Immature natural killer cell (primary cell): ENCODE measurements at regions not wholly inside any gene's neighbourhood (a gene's known extent, or its start where the extent isn't known, plus 50 kb on each side); places are given as distances from the start of the nearest gene placed in this dataset.

Experiments
- DNase-seq, 3 donors: peaks; one replicate each; pipeline ENCODE4 v3.0.0; 2022; ENCODE audit warnings: mixed read lengths in 1 of 3
- H3K27ac Mint-ChIP-seq, 6 donors: one replicate each; pipeline ENCODE4 v1.8.0; 2020; ENCODE audit warnings: mixed read lengths in 6 of 6, mild to moderate bottlenecking in 5 of 6, inconsistent platforms in 4 of 6, moderate library complexity in 3 of 6
- H3K27me3 Mint-ChIP-seq, 3 donors: one replicate each; pipeline ENCODE4 v1.8.0; 2020 to 2021; ENCODE audit warnings: low read depth in 3 of 3, mild to moderate bottlenecking in 3 of 3, mixed read lengths in 3 of 3, moderate library complexity in 3 of 3, inconsistent platforms in 1 of 3
- H3K36me3 Mint-ChIP-seq, 3 donors: one replicate each; pipeline ENCODE4 v1.8.0; 2020; ENCODE audit warnings: mixed read lengths in 3 of 3, inconsistent platforms in 2 of 3, mild to moderate bottlenecking in 2 of 3
- H3K4me1 Mint-ChIP-seq, 2 donors: one replicate each; pipeline ENCODE4 v1.8.0; 2020; ENCODE audit warnings: inconsistent platforms in 2 of 2, mild to moderate bottlenecking in 2 of 2, mixed read lengths in 2 of 2, moderate library complexity in 1 of 2
- H3K4me3 Mint-ChIP-seq, 5 donors: one replicate each; pipeline ENCODE4 v1.8.0; 2020; ENCODE audit warnings: mild to moderate bottlenecking in 5 of 5, mixed read lengths in 5 of 5, inconsistent platforms in 3 of 5, moderate library complexity in 3 of 5
- H3K9me3 Mint-ChIP-seq, 6 donors: one replicate each; pipeline ENCODE4 v1.8.0; 2020; ENCODE audit warnings: mild to moderate bottlenecking in 6 of 6, mixed read lengths in 6 of 6, inconsistent platforms in 4 of 6, moderate library complexity in 3 of 6

DNA sequence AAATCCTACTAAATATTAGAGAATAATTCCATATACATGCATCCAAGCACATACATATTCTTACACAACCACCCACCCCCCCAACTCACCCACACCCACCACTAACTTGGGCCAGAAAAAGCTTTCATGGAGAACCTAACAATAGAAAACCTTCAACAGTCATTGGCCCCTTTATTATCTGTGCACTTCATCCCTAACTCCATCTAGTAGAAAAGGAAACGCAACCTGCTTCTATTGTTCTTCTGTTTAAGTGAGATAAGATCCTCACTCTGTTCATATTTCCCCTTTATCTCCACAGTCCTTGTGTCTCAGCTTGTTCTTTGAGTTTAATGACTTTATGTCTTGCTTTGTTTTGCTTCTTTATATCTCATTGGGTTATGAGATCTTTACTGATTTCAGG, 1740.2 kb upstream of the CELF4 start:
- Mint-ChIP-seq H3K4me1 (no peaks in the 10 kb centered on the region), H3K27me3 (no peaks in the 10 kb centered on the region), H3K4me3 (no peak overlapping the region), H3K9me3 (peaks cover 12 to 35% (median 16%) of the 10 kb centered on the region in 6 donors), H3K36me3 (no peaks in the 10 kb centered on the region), H3K27ac (no peak overlapping the region)
- no peak for DNase-seq

DNA sequence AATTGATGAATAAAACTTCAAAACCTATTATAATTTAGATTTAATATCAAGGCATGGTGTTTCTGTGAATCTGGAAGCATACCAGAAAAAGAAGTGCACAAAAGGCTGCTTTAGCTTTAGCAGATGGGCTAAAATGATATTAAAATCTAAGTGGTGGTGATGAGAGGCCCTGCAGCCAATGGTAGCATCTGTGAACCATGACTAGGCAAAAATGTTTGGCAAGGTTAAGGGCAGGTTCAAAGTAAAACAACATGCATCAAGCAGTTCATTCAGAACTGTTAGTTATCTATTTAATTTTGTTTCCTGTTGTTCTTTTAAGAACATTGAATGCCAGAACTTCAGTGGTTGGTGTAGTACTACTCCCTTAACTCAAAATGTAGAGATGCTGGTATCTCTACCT, 1736.9 kb upstream of the CELF4 start:
- no peak for DNase-seq
- Mint-ChIP-seq H3K27ac (no peak overlapping the region), H3K36me3 (no peaks in the 10 kb centered on the region), H3K4me3 (no peak overlapping the region), H3K27me3 (no peaks in the 10 kb centered on the region), H3K9me3 (peaks cover 2 to 25% (median 12%) of the 10 kb centered on the region in 6 donors), H3K4me1 (no peaks in the 10 kb centered on the region)

DNA sequence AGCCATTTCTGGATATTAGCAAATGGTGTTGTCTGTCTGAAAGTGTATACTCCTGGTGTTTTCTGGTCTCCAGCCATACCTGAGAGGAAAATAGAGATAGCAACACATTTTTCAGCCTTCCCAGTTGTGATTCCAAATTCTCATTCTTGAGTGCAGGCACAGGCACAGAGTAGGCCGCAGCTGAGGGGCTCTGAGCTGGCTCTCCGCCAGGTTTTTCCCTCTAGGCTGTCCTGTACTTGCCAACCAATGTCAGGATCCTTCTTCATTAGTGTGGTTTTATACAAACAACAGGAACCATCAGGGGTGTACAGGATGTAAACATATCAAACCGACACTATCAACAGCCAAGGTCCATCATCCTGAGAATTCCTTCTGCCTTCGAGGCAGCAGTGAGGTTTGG, 1733.6 kb upstream of the CELF4 start:
- peaks cover 0 to 3% (median 0%) of the 10 kb centered on the region in 3 donors for H3K36me3 Mint-ChIP-seq
- no peak overlapping the region for H3K4me3 Mint-ChIP-seq

DNA sequence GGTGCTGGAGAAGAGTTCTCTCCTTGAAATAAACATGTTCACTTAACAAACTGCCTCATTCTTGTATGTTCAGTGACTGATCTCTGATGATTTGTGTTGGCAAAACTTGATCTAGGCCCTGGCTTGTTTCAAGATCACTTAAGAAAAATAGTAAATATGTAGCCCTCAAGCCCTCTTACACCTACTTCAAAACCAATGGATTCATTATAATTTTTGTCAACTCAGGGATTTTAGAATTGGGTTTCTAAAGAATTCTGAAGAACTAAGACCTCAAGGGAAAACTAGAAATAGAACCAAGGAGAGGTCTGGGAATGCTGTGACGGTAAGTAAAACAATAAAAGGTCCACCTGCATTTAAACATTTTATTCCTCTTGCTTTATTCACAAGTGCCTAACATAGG, 1731.6 kb upstream of the CELF4 start:
- no peak overlapping the region for H3K4me3 Mint-ChIP-seq
- no peak for DNase-seq

More for the DNA sequence above, 1733.6 kb upstream of the CELF4 start:
- no peak for DNase-seq
- Mint-ChIP-seq H3K27me3 (peaks cover 0 to 2% (median 0%) of the 10 kb centered on the region in 3 donors), H3K4me1 (no peaks in the 10 kb centered on the region), H3K27ac (no peak overlapping the region), H3K9me3 (peaks cover 0 to 32% (median 14%) of the 10 kb centered on the region in 6 donors)

DNA sequence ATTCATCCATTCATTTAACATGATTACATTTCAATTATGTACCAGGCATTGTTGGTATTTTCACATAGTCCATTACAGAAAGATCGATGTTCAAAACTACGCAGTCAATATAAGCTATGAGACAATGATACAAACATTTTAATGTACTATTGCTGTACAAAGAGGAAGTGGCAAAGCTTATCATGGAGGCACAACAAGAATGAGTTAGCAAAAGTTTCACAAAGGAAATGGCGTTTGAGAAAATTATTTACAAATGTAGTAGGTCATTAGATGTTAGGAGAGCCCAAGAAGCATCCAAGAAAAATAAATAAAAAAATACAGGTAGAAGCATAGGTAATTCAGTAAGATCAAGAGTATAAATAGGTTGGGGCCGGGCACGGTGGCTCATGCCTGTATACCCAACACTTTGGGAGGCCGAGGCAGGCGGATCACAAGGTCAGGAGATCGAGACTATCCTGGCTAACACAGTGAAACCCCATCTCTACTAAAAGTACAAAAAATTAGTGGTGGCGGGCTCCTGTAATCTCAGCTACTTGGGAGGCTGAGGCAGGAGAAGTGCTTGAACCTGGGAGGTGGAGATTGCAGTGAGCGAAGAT, 1730.8 kb upstream of the CELF4 start:
- Mint-ChIP-seq H3K9me3 (peaks cover 0 to 33% (median 13%) of the 10 kb centered on the region in 6 donors), H3K4me3 (no peak overlapping the region), H3K36me3 (peaks cover 0 to 3% (median 0%) of the 10 kb centered on the region in 3 donors), H3K27me3 (peaks cover 0 to 2% (median 0%) of the 10 kb centered on the region in 3 donors), H3K4me1 (no peaks in the 10 kb centered on the region), H3K27ac (no peak overlapping the region)
- no peak for DNase-seq

More for the DNA sequence above, 1731.6 kb upstream of the CELF4 start:
- H3K27ac Mint-ChIP-seq, result no peak overlapping the region
- H3K27me3 Mint-ChIP-seq, result peaks cover 0 to 2% (median 0%) of the 10 kb centered on the region in 3 donors
- H3K4me1 Mint-ChIP-seq, result no peaks in the 10 kb centered on the region
- H3K9me3 Mint-ChIP-seq, result peaks cover 0 to 33% (median 14%) of the 10 kb centered on the region in 6 donors
- H3K36me3 Mint-ChIP-seq, result peaks cover 0 to 3% (median 0%) of the 10 kb centered on the region in 3 donors

DNA sequence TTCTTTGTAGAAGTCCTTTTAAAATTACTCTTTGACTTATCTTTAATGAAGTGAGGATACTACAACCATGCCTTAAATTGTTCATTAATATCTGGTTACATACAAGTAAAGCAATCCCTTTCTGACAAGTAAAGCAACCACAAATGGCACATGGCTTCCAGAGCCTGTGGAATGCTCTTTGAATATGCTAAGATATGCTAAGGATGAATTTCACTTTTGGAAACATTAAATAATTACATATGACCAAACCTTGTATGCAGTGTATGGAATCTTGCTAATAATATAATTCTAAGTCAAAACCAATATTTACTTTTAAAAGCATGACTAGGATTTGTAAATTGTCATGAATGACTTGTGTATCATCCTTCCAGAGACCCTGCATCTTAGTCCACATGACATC, 1711.2 kb upstream of the CELF4 start:
- peaks cover 0 to 2% (median 0%) of the 10 kb centered on the region in 3 donors for H3K27me3 Mint-ChIP-seq
- H3K27ac Mint-ChIP-seq, result no peak overlapping the region
- H3K4me1 Mint-ChIP-seq, result no peaks in the 10 kb centered on the region
- peaks cover 6 to 43% (median 11%) of the 10 kb centered on the region in 6 donors for H3K9me3 Mint-ChIP-seq
- H3K36me3 Mint-ChIP-seq, result no peaks in the 10 kb centered on the region
- no peak for DNase-seq
- H3K4me3 Mint-ChIP-seq, result no peak overlapping the region

DNA sequence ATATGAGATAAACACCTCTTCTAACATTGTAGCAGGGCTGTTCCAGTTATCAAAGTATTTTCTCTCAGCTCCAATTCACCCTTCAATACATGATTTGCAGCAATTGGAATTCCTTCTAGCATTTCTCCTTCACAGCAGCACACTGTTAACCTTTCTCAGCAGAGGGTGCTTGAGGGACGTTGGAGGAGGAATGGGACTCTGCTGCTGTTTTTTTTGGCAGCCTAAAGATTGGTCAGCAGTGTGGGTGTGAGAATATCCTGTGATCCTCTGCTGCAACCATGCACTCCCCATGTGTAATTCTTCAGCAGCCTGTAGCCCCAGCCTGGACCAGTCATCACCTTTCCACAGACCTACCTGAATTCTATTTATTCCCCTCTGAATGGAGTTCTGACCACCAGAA, 1708.9 kb upstream of the CELF4 start:
- H3K4me3 Mint-ChIP-seq, result no peak overlapping the region
- H3K9me3 Mint-ChIP-seq, result peaks cover 6 to 35% (median 10%) of the 10 kb centered on the region in 6 donors
- peaks cover 0 to 2% (median 0%) of the 10 kb centered on the region in 3 donors for H3K27me3 Mint-ChIP-seq
- no peak for DNase-seq
- no peaks in the 10 kb centered on the region for H3K4me1 Mint-ChIP-seq
- H3K27ac Mint-ChIP-seq, result no peak overlapping the region
- no peaks in the 10 kb centered on the region for H3K36me3 Mint-ChIP-seq

DNA sequence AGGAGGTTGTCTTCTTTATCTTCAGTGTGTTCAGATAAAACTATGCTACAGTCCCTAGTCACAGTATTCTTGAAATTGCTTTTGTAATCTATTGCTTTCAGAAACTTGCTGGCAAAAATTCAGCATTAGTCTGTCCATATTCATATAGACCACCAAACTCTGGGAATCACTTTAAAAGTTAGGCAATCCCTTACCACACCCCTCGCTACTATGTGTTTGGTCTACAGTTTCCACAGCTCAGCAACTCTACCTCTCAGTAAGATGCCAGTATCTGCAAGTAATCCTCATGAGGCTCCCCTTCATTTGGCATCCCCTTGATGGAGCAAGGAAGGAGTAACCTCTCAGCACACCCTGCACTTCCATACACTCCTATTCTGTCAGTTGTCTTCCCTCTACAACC, 1706.6 kb upstream of the CELF4 start:
- Mint-ChIP-seq H3K4me1 (no peaks in the 10 kb centered on the region), H3K4me3 (no peak overlapping the region), H3K27ac (no peak overlapping the region), H3K36me3 (no peaks in the 10 kb centered on the region), H3K9me3 (peaks cover 2 to 35% (median 9%) of the 10 kb centered on the region in 6 donors), H3K27me3 (peaks cover 0 to 2% (median 0%) of the 10 kb centered on the region in 3 donors)
- DNase-seq, result no peak

DNA sequence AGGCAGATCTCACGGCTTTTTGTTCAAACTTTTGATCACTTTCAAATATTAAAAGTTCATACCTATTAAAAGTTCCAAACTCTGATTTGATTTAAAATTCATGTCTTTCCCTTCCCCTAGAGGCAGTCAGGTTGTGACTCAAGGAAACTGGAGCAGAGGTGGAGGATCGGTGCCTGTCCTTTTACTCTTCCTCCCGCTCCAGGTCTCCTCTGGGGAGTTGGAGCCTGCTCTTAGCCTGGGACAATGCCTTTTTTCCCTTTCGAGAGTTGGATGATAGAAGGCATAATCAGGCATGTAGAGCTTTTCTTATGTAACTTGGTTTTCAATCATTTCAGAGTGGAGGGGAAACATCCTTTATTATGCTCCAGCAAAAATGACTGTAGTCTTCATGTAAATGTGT, 1706.1 kb upstream of the CELF4 start:
- Mint-ChIP-seq H3K27me3 (peaks cover 0 to 2% (median 0%) of the 10 kb centered on the region in 3 donors), H3K9me3 (peaks cover 2 to 35% (median 9%) of the 10 kb centered on the region in 6 donors), H3K4me1 (no peaks in the 10 kb centered on the region), H3K36me3 (no peaks in the 10 kb centered on the region), H3K27ac (no peak overlapping the region), H3K4me3 (no peak overlapping the region)
- DNase-seq, result no peak

DNA sequence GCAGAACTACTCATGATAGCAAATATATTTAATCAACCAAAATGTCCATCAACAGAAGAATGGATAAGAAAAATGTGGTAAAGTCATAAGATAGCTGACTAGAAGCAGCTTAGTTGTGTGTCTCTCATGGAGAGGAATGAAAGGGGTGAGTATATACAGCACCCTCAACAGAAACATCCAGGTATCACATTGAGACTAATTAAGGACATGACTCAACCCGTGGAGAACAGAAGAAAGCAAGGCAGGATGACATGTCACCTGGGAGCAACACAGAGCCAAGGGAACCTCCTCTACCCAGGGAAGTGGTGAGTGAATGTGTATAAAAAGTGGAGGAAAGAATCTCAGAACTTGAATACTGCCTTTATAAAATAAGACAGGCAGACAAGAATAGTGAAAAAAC, 1695.0 kb upstream of the CELF4 start:
- Mint-ChIP-seq H3K4me3 (no peak overlapping the region), H3K27me3 (peaks cover 0 to 3% (median 0%) of the 10 kb centered on the region in 3 donors), H3K9me3 (peaks cover 16 to 50% (median 24%) of the 10 kb centered on the region in 6 donors), H3K36me3 (no peaks in the 10 kb centered on the region), H3K27ac (no peak overlapping the region), H3K4me1 (no peaks in the 10 kb centered on the region)
- DNase-seq, result no peak

DNA sequence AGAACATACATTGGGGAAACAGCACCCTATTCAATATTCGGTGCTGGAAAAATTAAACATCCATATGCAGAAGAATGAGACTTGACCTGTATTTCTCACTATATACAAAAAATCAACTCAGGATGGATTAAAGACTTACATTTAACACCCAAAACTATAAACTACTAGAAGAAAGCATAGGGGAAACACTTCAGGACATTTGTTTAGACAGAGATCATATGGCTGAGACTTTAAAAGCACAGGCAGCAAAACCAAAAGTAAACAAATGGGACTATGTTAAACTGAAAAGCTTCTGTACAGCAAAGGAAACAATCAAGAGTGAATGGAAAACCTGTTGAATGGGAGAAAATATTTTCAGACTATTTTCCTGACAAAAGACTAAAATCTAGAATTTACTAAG, 1694.1 kb upstream of the CELF4 start:
- no peaks in the 10 kb centered on the region for H3K36me3 Mint-ChIP-seq
- DNase-seq, result no peak
- H3K27ac Mint-ChIP-seq, result no peak overlapping the region
- peaks cover 16 to 44% (median 23%) of the 10 kb centered on the region in 6 donors for H3K9me3 Mint-ChIP-seq
- peaks cover 0 to 3% (median 0%) of the 10 kb centered on the region in 3 donors for H3K27me3 Mint-ChIP-seq
- no peaks in the 10 kb centered on the region for H3K4me1 Mint-ChIP-seq
- H3K4me3 Mint-ChIP-seq, result no peak overlapping the region

DNA sequence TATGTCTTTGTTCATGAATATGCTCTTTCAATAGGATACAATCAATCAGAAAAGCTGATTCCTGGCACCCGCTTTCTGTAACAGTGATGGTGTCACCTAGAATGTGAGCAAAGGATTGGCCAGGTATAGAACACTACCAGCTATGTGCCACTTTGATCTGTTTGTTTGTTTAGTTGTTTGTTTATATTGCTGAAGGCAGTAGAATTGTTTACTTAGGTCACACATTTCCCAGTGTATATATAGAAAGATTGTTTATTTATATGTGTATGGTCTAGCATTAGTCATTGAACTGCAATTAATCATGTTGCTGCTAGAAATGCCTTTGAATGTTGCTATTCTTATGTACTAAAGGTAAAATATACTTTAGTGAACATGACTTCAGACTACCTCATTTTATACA, 1678.6 kb upstream of the CELF4 start:
- Mint-ChIP-seq H3K4me1 (no peaks in the 10 kb centered on the region), H3K36me3 (no peaks in the 10 kb centered on the region), H3K27ac (no peak overlapping the region)

DNA sequence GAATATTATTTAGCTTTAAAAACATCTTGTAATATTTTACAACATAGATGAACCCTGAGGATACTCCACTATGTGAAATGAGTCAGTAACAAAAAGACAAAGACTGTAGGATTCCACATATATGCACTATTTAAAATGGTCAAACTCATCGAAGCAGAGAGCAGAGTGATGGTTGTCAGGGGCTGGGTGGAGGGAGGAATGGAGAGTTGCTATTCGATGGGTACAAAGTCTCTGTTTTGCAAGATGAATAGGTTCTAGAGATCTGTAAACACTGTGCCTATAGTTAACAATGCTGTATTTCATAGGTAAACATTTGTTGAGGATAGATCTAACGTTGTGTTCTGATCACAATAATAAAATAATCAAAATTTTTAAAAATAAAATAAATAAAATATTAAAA, 1675.9 kb upstream of the CELF4 start:
- no peaks in the 10 kb centered on the region for H3K4me1 Mint-ChIP-seq
- DNase-seq, result no peak
- peaks cover 6 to 31% (median 18%) of the 10 kb centered on the region in 6 donors for H3K9me3 Mint-ChIP-seq
- no peak overlapping the region for H3K27ac Mint-ChIP-seq
- H3K4me3 Mint-ChIP-seq, result no peak overlapping the region
- H3K36me3 Mint-ChIP-seq, result no peaks in the 10 kb centered on the region
- H3K27me3 Mint-ChIP-seq, result no peaks in the 10 kb centered on the region

More for the DNA sequence above, 1678.6 kb upstream of the CELF4 start:
- Mint-ChIP-seq H3K4me3 (no peak overlapping the region), H3K27me3 (peaks cover 0 to 2% (median 0%) of the 10 kb centered on the region in 3 donors), H3K9me3 (peaks cover 2 to 25% (median 12%) of the 10 kb centered on the region in 6 donors)
- no peak for DNase-seq

DNA sequence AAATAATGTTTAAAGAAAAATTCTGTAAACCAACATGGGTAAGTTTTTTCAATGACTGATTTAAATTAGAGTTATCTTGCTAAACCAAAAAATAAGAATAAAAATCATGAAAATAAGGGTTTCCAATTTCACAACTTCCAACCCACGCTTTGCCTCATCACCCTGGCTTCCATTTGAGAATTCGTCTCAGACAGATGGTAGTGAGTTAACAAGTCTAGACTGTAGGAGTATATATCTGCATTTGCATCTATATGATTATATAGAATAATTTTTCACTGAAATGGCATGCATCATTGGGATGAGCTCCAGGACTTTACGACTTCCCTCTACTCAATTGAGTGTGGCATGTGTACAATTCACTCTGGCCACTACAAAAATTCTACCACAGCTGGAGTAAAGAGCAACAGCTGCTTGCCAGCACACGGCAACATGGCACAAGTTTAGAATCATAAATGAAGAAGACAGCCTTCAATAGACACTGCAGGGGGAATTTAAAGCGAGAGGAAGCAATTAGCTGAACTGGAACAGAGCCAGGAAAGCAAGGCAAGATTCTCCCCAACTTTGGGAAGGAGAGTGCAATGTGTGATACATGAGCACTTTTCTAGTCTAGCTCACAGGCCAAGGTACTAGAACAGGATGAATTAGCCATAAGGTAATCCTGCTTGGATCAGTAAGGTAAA, 1673.5 kb upstream of the CELF4 start:
- Mint-ChIP-seq H3K27ac (no peak overlapping the region), H3K27me3 (no peaks in the 10 kb centered on the region), H3K9me3 (peaks cover 5 to 39% (median 21%) of the 10 kb centered on the region in 6 donors), H3K4me3 (no peak overlapping the region), H3K4me1 (no peaks in the 10 kb centered on the region), H3K36me3 (no peaks in the 10 kb centered on the region)
- DNase-seq, result no peak
